Activated CD8-positive, alpha-beta memory T cell treated with anti-CD3 and anti-CD28 coated beads, Interleukin-2, amount 10 ng/mL, durations not matched to agents 7 days and 5 days (primary cell): ENCODE measurements at regions not wholly inside any gene's neighbourhood (a gene's known extent, or its start where the extent isn't known, plus 50 kb on each side); places are given as distances from the start of the nearest gene placed in this dataset.

ENCODE experiments used
- ATAC-seq: fragments of 150-1000 bp; cut with Tn5 transposase; one replicate; pipeline ENCODE4 v1.10.0; 2021; ENCODE audit warnings: moderate library complexity
- CTCF ChIA-PET: fragments of 350-600 bp; sonication (Branson Sonifier 250); formaldehyde crosslinking; loops from one replicate; lab custom pipeline; 2021; ENCODE audit warnings: antibody characterized with exemption; lab: Charles Lee
- DNase-seq: peaks from one replicate; pipeline ENCODE4 v3.0.0-alpha.2; 2020
- H3K27ac Mint-ChIP-seq: one replicate; pipeline ENCODE4 v1.8.0; 2021; ENCODE audit warnings: mild to moderate bottlenecking, mixed read lengths
- H3K27me3 Mint-ChIP-seq: one replicate; pipeline ENCODE4 v1.8.0; 2021; ENCODE audit warnings: mixed read lengths
- H3K36me3 Mint-ChIP-seq: one replicate; pipeline ENCODE4 v1.8.0; 2021; ENCODE audit warnings: mild to moderate bottlenecking, mixed read lengths
- H3K4me1 Mint-ChIP-seq: one replicate; pipeline ENCODE4 v1.8.0; 2021; ENCODE audit warnings: mixed read lengths
- H3K4me3 Mint-ChIP-seq: one replicate; pipeline ENCODE4 v1.8.0; 2021; ENCODE audit warnings: mild to moderate bottlenecking, moderate library complexity, mixed read lengths
- H3K9me3 Mint-ChIP-seq: one replicate; pipeline ENCODE4 v1.8.0; 2022; ENCODE audit warnings: low read depth, mixed read lengths

- no peak for ATAC-seq
- H3K4me3 Mint-ChIP-seq: no peak overlapping the region
- CTCF ChIA-PET: no interaction called here
These were observed 162.2 kb upstream of the BMPER start for GRCh38 chr7:33742999-33743587.

GRCh38 chr7:33743594-33743993, 161.7 kb upstream of the BMPER start:
- H3K27ac Mint-ChIP-seq: no peak overlapping the region
- no peaks in the 10 kb centered on the region for H3K9me3 Mint-ChIP-seq
- ATAC-seq (no peak), DNase-seq (no peak)
- no peaks in the 10 kb centered on the region for H3K36me3 Mint-ChIP-seq
- H3K27me3 Mint-ChIP-seq: no peaks in the 10 kb centered on the region
- CTCF ChIA-PET: no interaction called here
- no peaks in the 10 kb centered on the region for H3K4me1 Mint-ChIP-seq
- no peak overlapping the region for H3K4me3 Mint-ChIP-seq

More at GRCh38 chr7:33742999-33743587, 162.2 kb upstream of the BMPER start:
- H3K9me3 Mint-ChIP-seq: no peaks in the 10 kb centered on the region
- H3K4me1 Mint-ChIP-seq: no peaks in the 10 kb centered on the region
- no peak for DNase-seq
- no peak overlapping the region for H3K27ac Mint-ChIP-seq
- no peaks in the 10 kb centered on the region for H3K36me3 Mint-ChIP-seq
- H3K27me3 Mint-ChIP-seq: no peaks in the 10 kb centered on the region

- no peak overlapping the region for H3K27ac Mint-ChIP-seq
These were observed 160.9 kb upstream of the BMPER start for GRCh38 chr7:33744293-33745075.

DNA sequence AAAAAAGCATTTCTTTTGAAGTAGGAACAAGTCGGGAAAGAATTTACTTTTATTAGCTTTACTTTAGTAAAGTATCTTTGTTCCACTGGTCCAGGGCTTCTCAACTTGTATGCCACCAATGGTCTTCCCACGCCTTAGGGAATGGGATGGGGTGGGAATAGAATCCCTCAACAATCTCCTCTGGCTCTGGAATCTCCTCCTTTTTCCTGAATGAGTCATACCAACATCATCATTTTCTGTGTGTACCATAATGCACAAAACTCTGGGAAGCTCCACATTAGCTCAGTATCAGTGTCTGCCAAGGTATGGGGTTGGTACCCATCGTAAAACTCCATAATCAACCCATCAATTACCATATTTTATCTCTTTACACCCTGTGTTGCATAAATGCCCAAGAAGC, 159.4 kb upstream of the BMPER start:
- H3K4me1 Mint-ChIP-seq: no peaks in the 10 kb centered on the region
- peaks cover 3% of the 10 kb centered on the region for H3K27me3 Mint-ChIP-seq
- no peaks in the 10 kb centered on the region for H3K36me3 Mint-ChIP-seq
- DNase-seq (no peak), ATAC-seq (no peak)
- CTCF ChIA-PET: interaction anchor here (1.6 kb wide), 1 partner anchor 12 kb away, joined by 4 read pairs; no protein-coding TSS in a partner anchor
- no peak overlapping the region for H3K4me3 Mint-ChIP-seq
- H3K9me3 Mint-ChIP-seq: no peaks in the 10 kb centered on the region
- no peak overlapping the region for H3K27ac Mint-ChIP-seq

More at GRCh38 chr7:33744293-33745075, 160.9 kb upstream of the BMPER start:
- DNase-seq (no peak), ATAC-seq (no peak)
- CTCF ChIA-PET: interaction anchor here (1.6 kb wide), 1 partner anchor 14 kb away, joined by 4 read pairs; no protein-coding TSS in a partner anchor
- H3K4me3 Mint-ChIP-seq: no peak overlapping the region
- no peaks in the 10 kb centered on the region for H3K9me3 Mint-ChIP-seq
- no peaks in the 10 kb centered on the region for H3K36me3 Mint-ChIP-seq
- H3K27me3 Mint-ChIP-seq: no peaks in the 10 kb centered on the region
- H3K4me1 Mint-ChIP-seq: no peaks in the 10 kb centered on the region

- no peak overlapping the region for H3K4me3 Mint-ChIP-seq
- peaks cover 3% of the 10 kb centered on the region for H3K27me3 Mint-ChIP-seq
- no peaks in the 10 kb centered on the region for H3K4me1 Mint-ChIP-seq
- DNase-seq: no peak
- no peak overlapping the region for H3K27ac Mint-ChIP-seq
- no peaks in the 10 kb centered on the region for H3K36me3 Mint-ChIP-seq
- CTCF ChIA-PET: interaction anchor here (1.7 kb wide), 1 partner anchor 10 kb away, joined by 7 read pairs; no protein-coding TSS in a partner anchor
- H3K9me3 Mint-ChIP-seq: no peaks in the 10 kb centered on the region
- ATAC-seq: no peak
These were observed 156.5 kb upstream of the BMPER start for GRCh38 chr7:33748793-33749192.

DNA sequence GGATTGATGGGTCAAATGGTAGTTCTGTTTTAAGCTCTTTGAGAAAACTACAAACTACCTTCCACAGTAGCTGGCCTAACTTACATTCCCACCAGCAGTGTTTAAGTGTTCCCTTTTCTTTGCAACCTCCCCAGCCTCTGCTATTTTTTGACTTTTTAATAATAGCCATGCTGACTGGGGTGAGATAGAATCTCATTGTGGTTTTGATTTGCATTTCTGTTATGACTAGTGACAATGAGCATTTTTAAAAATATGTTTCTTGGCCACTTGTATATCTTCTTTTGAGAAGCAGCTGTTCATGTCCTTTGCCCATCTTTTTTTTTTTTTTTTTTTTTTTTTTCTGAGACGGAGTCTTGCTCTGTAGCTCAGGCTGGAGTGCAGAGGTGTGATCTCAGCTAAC, 155.2 kb upstream of the BMPER start:
- DNase-seq (no peak), ATAC-seq (no peak)
- no peaks in the 10 kb centered on the region for H3K9me3 Mint-ChIP-seq

DNA sequence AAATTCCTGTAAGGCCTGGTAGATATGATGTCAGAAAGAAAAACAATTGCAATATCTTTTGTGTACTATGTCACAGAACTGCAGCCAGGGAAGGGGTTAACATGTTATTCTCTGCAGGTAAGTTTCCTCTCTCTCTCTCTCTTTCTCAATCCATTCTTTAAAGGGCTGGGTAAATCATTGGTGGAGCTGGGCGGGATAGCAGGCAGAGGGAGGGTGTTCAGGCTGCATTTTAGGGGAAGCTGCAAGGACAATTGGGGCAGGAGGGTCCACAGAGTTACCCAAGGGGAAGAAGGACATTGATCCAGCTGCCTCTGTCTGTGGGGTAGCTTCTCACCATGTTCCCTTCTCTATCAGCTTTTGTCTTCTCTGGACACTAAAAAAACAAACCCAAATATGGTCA, 153.9 kb upstream of the BMPER start:
- Mint-ChIP-seq H3K36me3 (no peaks in the 10 kb centered on the region), H3K4me1 (no peaks in the 10 kb centered on the region), H3K27ac (no peak overlapping the region), H3K9me3 (no peaks in the 10 kb centered on the region), H3K4me3 (no peak overlapping the region), H3K27me3 (peaks cover 5% of the 10 kb centered on the region)
- CTCF ChIA-PET: no interaction called here
- ATAC-seq (no peak), DNase-seq (no peak)

More for the DNA sequence above, 155.2 kb upstream of the BMPER start:
- Mint-ChIP-seq H3K27me3 (peaks cover 3% of the 10 kb centered on the region), H3K27ac (no peak overlapping the region), H3K4me1 (no peaks in the 10 kb centered on the region), H3K36me3 (no peaks in the 10 kb centered on the region), H3K4me3 (no peak overlapping the region)
- CTCF ChIA-PET: interaction anchor here (1.7 kb wide), 1 partner anchor 9 kb away, joined by 7 read pairs; no protein-coding TSS in a partner anchor

GRCh38 chr7:33753881-33754525, 151.3 kb upstream of the BMPER start:
- CTCF ChIA-PET: no interaction called here
- Mint-ChIP-seq H3K4me3 (no peak overlapping the region), H3K27me3 (peaks cover 7% of the 10 kb centered on the region), H3K36me3 (no peaks in the 10 kb centered on the region), H3K27ac (no peak overlapping the region), H3K4me1 (no peaks in the 10 kb centered on the region), H3K9me3 (no peaks in the 10 kb centered on the region)
- DNase-seq (no peak), ATAC-seq (no peak)

- CTCF ChIA-PET: no interaction called here
- no peaks in the 10 kb centered on the region for H3K4me1 Mint-ChIP-seq
- H3K4me3 Mint-ChIP-seq: no peak overlapping the region
- H3K27me3 Mint-ChIP-seq: peaks cover 8% of the 10 kb centered on the region
- H3K9me3 Mint-ChIP-seq: no peaks in the 10 kb centered on the region
- ATAC-seq: no peak
- H3K27ac Mint-ChIP-seq: no peak overlapping the region
- DNase-seq: no peak
- H3K36me3 Mint-ChIP-seq: no peaks in the 10 kb centered on the region
These were observed 150.1 kb upstream of the BMPER start for GRCh38 chr7:33754933-33755928.

DNA sequence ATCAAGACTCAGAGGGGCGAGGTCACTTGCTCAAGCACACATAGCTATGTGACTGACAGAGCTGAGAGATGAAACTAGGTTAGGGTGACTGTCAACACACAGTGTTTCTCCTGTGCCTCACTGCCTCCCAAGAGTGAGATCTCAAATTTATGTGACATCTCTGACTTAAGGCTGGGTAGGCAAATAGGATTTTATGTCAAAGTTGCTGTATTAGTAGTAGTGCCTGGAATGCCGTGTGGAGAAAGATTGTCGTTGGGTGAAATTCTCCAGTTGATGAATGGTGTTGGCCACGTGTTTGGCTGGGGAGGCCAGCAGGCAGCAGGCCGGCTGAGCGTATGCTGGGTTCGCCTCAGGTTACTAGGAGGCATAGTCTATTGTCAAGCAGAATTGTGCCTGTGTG, 148.3 kb upstream of the BMPER start:
- H3K9me3 Mint-ChIP-seq: no peaks in the 10 kb centered on the region
- DNase-seq: no peak
- H3K4me3 Mint-ChIP-seq: no peak overlapping the region
- no peak overlapping the region for H3K27ac Mint-ChIP-seq
- H3K4me1 Mint-ChIP-seq: no peaks in the 10 kb centered on the region
- no peaks in the 10 kb centered on the region for H3K36me3 Mint-ChIP-seq
- H3K27me3 Mint-ChIP-seq: peaks cover 6% of the 10 kb centered on the region
- CTCF ChIA-PET: no interaction called here
- no peak for ATAC-seq

GRCh38 chr7:33757563-33758165, 147.7 kb upstream of the BMPER start:
- Mint-ChIP-seq H3K4me3 (no peak overlapping the region), H3K4me1 (no peaks in the 10 kb centered on the region), H3K36me3 (no peaks in the 10 kb centered on the region), H3K9me3 (no peaks in the 10 kb centered on the region), H3K27me3 (peaks cover 6% of the 10 kb centered on the region), H3K27ac (no peak overlapping the region)
- CTCF ChIA-PET: interaction anchor here (1.0 to 2.3 kb wide), 4 partner anchors 8 to 135 kb away, joined by 3 to 7 read pairs (median 4); no protein-coding TSS in a partner anchor
- ATAC-seq (no peak), DNase-seq (no peak)

DNA sequence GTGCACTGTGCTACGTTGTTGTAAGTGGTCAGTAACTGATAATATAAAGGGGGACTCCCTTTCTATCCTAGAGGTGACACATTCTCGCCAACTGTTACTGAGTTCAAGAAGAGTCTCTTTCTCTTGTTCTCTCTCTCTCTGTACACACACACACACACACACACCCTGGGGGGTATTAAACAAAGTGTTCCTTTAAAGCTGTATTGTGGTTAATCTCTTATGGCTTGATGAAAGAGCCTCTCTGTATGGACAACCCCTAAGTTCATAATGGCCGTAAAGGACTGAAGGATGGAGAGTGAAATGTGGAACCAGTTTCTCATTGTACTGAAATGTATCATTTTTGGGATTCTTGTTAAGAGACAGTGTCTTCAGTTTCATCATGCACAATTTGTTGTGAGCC, 145.2 kb upstream of the BMPER start:
- ATAC-seq (no peak), DNase-seq (no peak)
- H3K27me3 Mint-ChIP-seq: peaks cover 6% of the 10 kb centered on the region
- CTCF ChIA-PET: interaction anchor here (0.9 to 2.3 kb wide), 2 partner anchors 10 to 172 kb away, joined by 4 to 7 read pairs; no protein-coding TSS in a partner anchor
- H3K9me3 Mint-ChIP-seq: no peaks in the 10 kb centered on the region
- no peak overlapping the region for H3K4me3 Mint-ChIP-seq
- H3K27ac Mint-ChIP-seq: no peak overlapping the region
- H3K36me3 Mint-ChIP-seq: no peaks in the 10 kb centered on the region
- H3K4me1 Mint-ChIP-seq: no peaks in the 10 kb centered on the region
